Kidney (tissue), 13 donors: ENCODE measurements at regions not wholly inside any gene's neighbourhood (a gene's known extent, or its start where the extent isn't known, plus 50 kb on each side); places are given as distances from the start of the nearest gene placed in this dataset.

Experiments used
- DNase-seq, 5 donors: peaks; one replicate each; pipeline ENCODE4 v3.0.0-alpha.2; 2013 to 2020
- FAIRE-seq: peaks from 2 replicates; lab custom pipeline; 2012; peaks lifted over from hg19 to GRCh38; lab: Jason Lieb, UNC
- H3K27ac ChIP-seq, 2 donors: one replicate each; pipeline ENCODE4 v1.7.0; 2013; ENCODE audit warnings: low read depth in 2 of 2, low read length in 2 of 2, inconsistent platforms in 1 of 2
- H3K27me3 ChIP-seq: one replicate; pipeline ENCODE4 v1.7.1; 2013; ENCODE audit warnings: low read length, inconsistent platforms; ENCODE audit not compliant: control insufficient read depth, insufficient read depth
- H3K36me3 ChIP-seq, 3 donors: one replicate each; pipeline versions ENCODE4 v1.7.0 to v1.7.1; 2013; ENCODE audit warnings: low read length in 3 of 3, control low read depth in 1 of 3, inconsistent platforms in 1 of 3; ENCODE audit not compliant: insufficient read depth in 3 of 3, control insufficient read depth in 2 of 3
- H3K4me1 ChIP-seq, 3 donors: one replicate each; pipeline versions ENCODE4 v1.7.0 to v1.7.1; 2013; ENCODE audit warnings: low read length in 3 of 3, inconsistent platforms in 1 of 3, low read depth in 1 of 3; ENCODE audit not compliant: control insufficient read depth in 2 of 3, insufficient read depth in 2 of 3
- H3K4me3 ChIP-seq, 3 donors: one replicate each; pipeline versions ENCODE4 v1.7.0 to v1.8.1; 2013; ENCODE audit warnings: low read length in 3 of 3, control low read depth in 1 of 3, inconsistent platforms in 1 of 3
- H3K9ac ChIP-seq, 3 donors: one replicate each; pipeline versions ENCODE4 v1.7.0 to v1.7.1; 2013; ENCODE audit warnings: low read length in 3 of 3, control low read depth in 1 of 3, inconsistent platforms in 1 of 3
- H3K9me3 ChIP-seq, 3 donors: one replicate each; pipeline versions ENCODE4 v1.7.0 to v1.7.1; 2013; ENCODE audit warnings: low read length in 3 of 3, control low read depth in 1 of 3, inconsistent platforms in 1 of 3; ENCODE audit not compliant: control insufficient read depth in 2 of 3, insufficient read depth in 1 of 3
- intact Hi-C: fragments of 100-400 bp; cut with DNase I; formaldehyde crosslinking; loops from one replicate; pipeline ENCODE4 v1.11.1; 2022
- TF ChIP-seq, protein P1 (sequence below): IDR thresholded peaks from 3 replicates; pipeline ENCODE4 v1.5.1; 2012; ENCODE audit warnings: mild to moderate bottlenecking, moderate library complexity, borderline replicate concordance; ENCODE audit not compliant: insufficient read depth; ENCODE audit errors: extremely low read depth
- donor health status: control.
- donor health status: control.
- donor health status: control.
- donor health status: control.
- donor health status: control.
- donor health status: DM: yes; HTN: yes; CAD: no.
- donor health status: Normal renal cell carcinoma (clear cell type).

DNA sequence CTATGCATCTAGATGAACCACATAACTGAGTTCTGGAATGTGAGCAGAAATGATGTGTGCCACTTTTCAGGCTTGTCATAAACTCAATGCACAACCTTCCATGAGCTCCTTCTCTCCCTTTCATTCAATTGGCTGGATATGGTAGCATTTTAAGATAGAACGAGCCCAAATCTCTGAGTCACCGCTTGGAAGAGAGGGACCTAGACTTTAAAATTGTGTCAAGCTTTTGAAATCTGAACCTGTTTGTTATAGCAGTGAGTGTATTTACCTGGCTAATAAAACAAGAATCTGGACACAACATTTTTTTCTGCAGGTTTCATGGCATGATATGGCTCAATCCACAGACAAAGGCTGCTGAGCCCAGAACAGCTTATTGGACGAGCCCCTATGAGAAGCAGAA is 297.8 kb upstream of the SPRED2 start:
- intact Hi-C loops: no loop called here
- TF ChIP-seq, protein P1, sequence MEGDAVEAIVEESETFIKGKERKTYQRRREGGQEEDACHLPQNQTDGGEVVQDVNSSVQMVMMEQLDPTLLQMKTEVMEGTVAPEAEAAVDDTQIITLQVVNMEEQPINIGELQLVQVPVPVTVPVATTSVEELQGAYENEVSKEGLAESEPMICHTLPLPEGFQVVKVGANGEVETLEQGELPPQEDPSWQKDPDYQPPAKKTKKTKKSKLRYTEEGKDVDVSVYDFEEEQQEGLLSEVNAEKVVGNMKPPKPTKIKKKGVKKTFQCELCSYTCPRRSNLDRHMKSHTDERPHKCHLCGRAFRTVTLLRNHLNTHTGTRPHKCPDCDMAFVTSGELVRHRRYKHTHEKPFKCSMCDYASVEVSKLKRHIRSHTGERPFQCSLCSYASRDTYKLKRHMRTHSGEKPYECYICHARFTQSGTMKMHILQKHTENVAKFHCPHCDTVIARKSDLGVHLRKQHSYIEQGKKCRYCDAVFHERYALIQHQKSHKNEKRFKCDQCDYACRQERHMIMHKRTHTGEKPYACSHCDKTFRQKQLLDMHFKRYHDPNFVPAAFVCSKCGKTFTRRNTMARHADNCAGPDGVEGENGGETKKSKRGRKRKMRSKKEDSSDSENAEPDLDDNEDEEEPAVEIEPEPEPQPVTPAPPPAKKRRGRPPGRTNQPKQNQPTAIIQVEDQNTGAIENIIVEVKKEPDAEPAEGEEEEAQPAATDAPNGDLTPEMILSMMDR: no peak
- FAIRE-seq: no peak

DNA sequence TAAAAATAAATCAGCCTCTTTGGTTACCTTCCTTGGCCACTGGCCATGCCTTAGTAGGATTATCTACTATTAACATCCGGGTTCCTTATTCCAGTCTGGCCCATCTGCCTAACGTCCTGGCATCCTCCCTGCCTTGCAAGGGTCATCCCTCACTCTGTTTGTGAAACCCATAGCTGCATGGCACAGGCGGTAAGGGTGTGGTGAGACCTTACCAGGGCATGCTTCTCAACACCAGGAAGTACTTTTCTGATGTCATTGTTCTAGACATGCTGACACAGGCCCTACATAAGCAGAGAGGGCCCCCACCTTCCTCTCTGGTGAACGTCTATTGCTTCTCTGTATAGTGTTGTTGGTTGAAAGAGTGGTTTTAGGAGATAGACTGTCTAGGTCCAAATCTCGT is 296.8 kb upstream of the SPRED2 start:
- Histone ChIP-seq H3K36me3 (no peaks in the 10 kb centered on the region), H3K4me1 (no peaks in the 10 kb centered on the region), H3K4me3 (no peak overlapping the region), H3K27me3 (no peaks in the 10 kb centered on the region), H3K27ac (no peak overlapping the region), H3K9me3 (no peaks in the 10 kb centered on the region), H3K9ac (no peak overlapping the region)
- TF ChIP-seq, protein P1: no peak
- intact Hi-C loops: no loop called here
- DNase-seq (no peak), FAIRE-seq (no peak)

More for the DNA sequence above, 297.8 kb upstream of the SPRED2 start:
- DNase-seq: no peak
- no peak overlapping the region for H3K4me3 ChIP-seq
- no peak overlapping the region for H3K9ac ChIP-seq
- no peaks in the 10 kb centered on the region for H3K9me3 ChIP-seq
- no peaks in the 10 kb centered on the region for H3K27me3 ChIP-seq
- H3K27ac ChIP-seq: no peak overlapping the region
- H3K4me1 ChIP-seq: no peaks in the 10 kb centered on the region
- H3K36me3 ChIP-seq: no peaks in the 10 kb centered on the region

DNA sequence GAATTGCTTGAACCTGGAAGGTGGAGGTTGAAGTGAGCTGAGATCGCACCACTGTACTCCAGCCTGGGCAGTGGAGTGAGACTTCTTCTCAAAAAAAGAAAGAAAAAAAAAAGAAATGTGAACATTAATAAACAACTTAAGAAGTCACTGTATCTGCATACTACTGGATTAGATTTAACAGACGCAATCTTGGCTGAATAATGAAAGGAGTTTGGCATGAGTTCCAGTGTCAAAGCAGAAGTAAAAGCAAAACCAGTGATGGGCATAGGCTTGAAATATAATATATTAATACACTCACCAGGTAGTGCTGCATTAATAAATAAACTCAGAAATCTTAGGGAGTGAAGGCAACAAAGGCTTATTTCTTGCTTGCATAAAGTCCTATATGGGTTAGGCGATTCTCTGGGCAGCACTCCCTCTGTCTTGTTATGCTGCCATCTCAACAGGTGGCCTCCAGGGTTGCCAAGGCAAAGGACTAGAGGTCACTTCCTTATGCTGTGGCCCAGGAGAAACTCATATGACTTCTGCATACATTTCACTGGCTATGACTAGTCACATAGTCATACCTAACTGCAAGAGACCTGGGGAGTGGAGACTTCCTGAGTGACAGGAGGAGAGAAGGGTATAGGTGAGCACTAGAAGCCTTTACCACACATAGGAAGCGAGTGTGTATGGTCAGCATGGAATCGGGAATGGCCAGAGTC is 296.2 kb upstream of the SPRED2 start:
- Histone ChIP-seq H3K9ac (no peak overlapping the region), H3K4me1 (no peaks in the 10 kb centered on the region), H3K4me3 (no peak overlapping the region), H3K36me3 (no peaks in the 10 kb centered on the region), H3K27me3 (no peaks in the 10 kb centered on the region), H3K27ac (no peak overlapping the region), H3K9me3 (no peaks in the 10 kb centered on the region)
- intact Hi-C loops: no loop called here
- FAIRE-seq (no peak), DNase-seq (no peak)
- TF ChIP-seq, protein P1: no peak

DNA sequence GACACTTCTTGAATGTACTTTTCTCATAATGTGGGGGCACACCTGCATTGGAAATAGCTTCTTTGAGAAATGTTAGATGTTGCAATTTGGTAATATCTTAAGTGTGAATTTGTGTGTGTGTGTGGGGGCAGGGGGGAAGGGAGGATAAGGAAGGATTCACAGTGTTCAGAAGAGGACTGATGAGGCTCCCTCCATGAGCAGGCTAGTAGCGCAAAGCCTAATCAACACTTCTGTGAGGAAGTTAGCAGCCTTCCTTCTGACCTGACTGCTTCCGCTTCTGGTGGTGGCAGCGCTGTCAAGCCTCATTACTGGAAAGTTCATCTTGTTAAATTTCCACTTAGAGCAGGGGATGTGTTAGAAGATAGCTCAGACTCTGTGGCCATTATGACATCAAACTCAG is 295.4 kb upstream of the SPRED2 start:
- Histone ChIP-seq H3K36me3 (no peaks in the 10 kb centered on the region), H3K27me3 (no peaks in the 10 kb centered on the region), H3K27ac (no peak overlapping the region), H3K9me3 (no peaks in the 10 kb centered on the region), H3K4me3 (no peak overlapping the region), H3K9ac (no peak overlapping the region), H3K4me1 (no peaks in the 10 kb centered on the region)
- DNase-seq (no peak), FAIRE-seq (no peak)
- TF ChIP-seq, protein P1: no peak
- intact Hi-C loops: no loop called here
